NB4 (cell line): ENCODE measurements at regions not wholly inside any gene's neighbourhood (a gene's known extent, or its start where the extent isn't known, plus 50 kb on each side); places are given as distances from the start of the nearest gene placed in this dataset.

ENCODE experiments used
- DNase-seq: peaks from one replicate; pipeline ENCODE4 v3.0.0; 2010; ENCODE audit warnings: low read depth
- H3K4me3 ChIP-seq: one replicate; pipeline ENCODE4 v1.5.1; 2011; ENCODE audit warnings: mild to moderate bottlenecking, low read depth, low read length, moderate library complexity
- CTCF ChIP-seq: IDR thresholded peaks from one replicate; pipeline ENCODE4 v1.5.1; 2012; ENCODE audit warnings: low read depth, low read length
- MAX ChIP-seq: IDR thresholded peaks from 2 replicates; pipeline ENCODE4 v1.6.1; 2011; ENCODE audit warnings: low read depth, low read length
- MYC ChIP-seq: IDR thresholded peaks from 2 replicates; pipeline ENCODE4 v1.6.1; 2011; ENCODE audit warnings: low read depth, low read length
- POLR2A ChIP-seq: IDR thresholded peaks from 2 replicates; pipeline ENCODE4 v1.6.1; 2011; ENCODE audit warnings: mild to moderate bottlenecking; ENCODE audit not compliant: insufficient read length; ENCODE audit errors: extremely low read depth

- TF ChIP-seq CTCF (no peak), MAX (no peak), MYC (no peak), POLR2A (no peak)
- H3K4me3 ChIP-seq = no peak overlapping the region
- DNase-seq = peak; percentile 17
These were observed 60.9 kb upstream of the RGS2 start for GRCh38 chr1:192747943-192748342.

GRCh38 chr1:192749349-192749748 is 59.5 kb upstream of the RGS2 start:
- no peak overlapping the region for H3K4me3 ChIP-seq
- TF ChIP-seq MAX (no peak), MYC (no peak), CTCF (no peak), POLR2A (no peak)
- DNase-seq = no peak

GRCh38 chr1:192751260-192751659 is 57.6 kb upstream of the RGS2 start:
- DNase-seq = no peak
- TF ChIP-seq CTCF = no peak
- no peak for TF ChIP-seq POLR2A
- no peak for TF ChIP-seq MAX
- TF ChIP-seq MYC = no peak
- no peak overlapping the region for H3K4me3 ChIP-seq

- no peak for TF ChIP-seq MYC
- no peak for TF ChIP-seq POLR2A
- no peak for TF ChIP-seq MAX
- TF ChIP-seq CTCF = no peak
- H3K4me3 ChIP-seq = no peak overlapping the region
- DNase-seq = peak; percentile 14
These were observed 52.5 kb upstream of the RGS2 start for GRCh38 chr1:192756314-192756713.

GRCh38 chr1:192756847-192757246 is 52.0 kb upstream of the RGS2 start:
- no peak for TF ChIP-seq MAX
- no peak for TF ChIP-seq POLR2A
- no peak for TF ChIP-seq CTCF
- TF ChIP-seq MYC = no peak

GRCh38 chr1:192758492-192758891 is 50.3 kb upstream of the RGS2 start:
- no peak overlapping the region for H3K4me3 ChIP-seq
- DNase-seq = no peak
- no peak for TF ChIP-seq MAX

More at GRCh38 chr1:192756847-192757246, 52.0 kb upstream of the RGS2 start:
- no peak overlapping the region for H3K4me3 ChIP-seq
- DNase-seq = no peak
